ENCODE measurements at regions not wholly inside any gene's neighbourhood (a gene's known extent, or its start where the extent isn't known, plus 50 kb on each side); places are given as distances from the start of the nearest gene placed in this dataset.

GRCh38 chr12:72173974-72174373 lies 98.2 kb upstream of the TRHDE start:
- H3K9me3 Mint-ChIP-seq: no peaks in the 10 kb centered on the region
- POLR2A ChIA-PET: no interaction called here
- DNase-seq (ENCODE audit: low spot score) (no peak), ATAC-seq (no peak)
- no peak overlapping the region for H3K27ac Mint-ChIP-seq
- CTCF ChIA-PET: no interaction called here
- no peaks in the 10 kb centered on the region for H3K4me1 Mint-ChIP-seq
- TF ChIP-seq STAT6 (CRISPR knock-in tag; conservative IDR thresholded peaks at IDR 0.05; ENCODE audit: low read depth) (no peak), NR2C2 (CRISPR knock-in tag; IDR thresholded peaks at IDR 0.05) (no peak), FOXP4 (CRISPR knock-in tag; IDR thresholded peaks at IDR 0.05) (no peak), HMGXB4 (CRISPR knock-in tag; IDR thresholded peaks at IDR 0.05) (no peak), EMX1 (CRISPR knock-in tag; IDR thresholded peaks at IDR 0.05) (no peak), PRRX2 (CRISPR knock-in tag; IDR thresholded peaks at IDR 0.05) (no peak), ZNF396 (CRISPR knock-in tag; IDR thresholded peaks at IDR 0.05; ENCODE audit: borderline replicate concordance) (no peak), SMAD4 (CRISPR knock-in tag; IDR thresholded peaks at IDR 0.05) (no peak)
- no peak overlapping the region for H3K4me3 Mint-ChIP-seq
- H3K36me3 Mint-ChIP-seq: no peaks in the 10 kb centered on the region
- no peaks in the 10 kb centered on the region for H3K27me3 Mint-ChIP-seq (ENCODE audit: low read depth)

- ChIA-PET CTCF (no interaction called here), POLR2A (no interaction called here)
- no peak for ATAC-seq
- Mint-ChIP-seq H3K36me3 (no peaks in the 10 kb centered on the region), H3K4me3 (no peak overlapping the region), H3K9me3 (no peaks in the 10 kb centered on the region), H3K27ac (no peak overlapping the region), H3K27me3 (ENCODE audit: low read depth) (no peaks in the 10 kb centered on the region), H3K4me1 (no peaks in the 10 kb centered on the region)
- TF ChIP-seq ZBTB43 (CRISPR knock-in tag; IDR thresholded peaks at IDR 0.05) (no peak), NFATC4 (CRISPR knock-in tag; IDR thresholded peaks at IDR 0.05) (no peak), STAT6 (CRISPR knock-in tag; conservative IDR thresholded peaks at IDR 0.05; ENCODE audit: low read depth) (no peak), RORB (CRISPR knock-in tag; IDR thresholded peaks at IDR 0.05) (no peak), ZNF416 (CRISPR knock-in tag; IDR thresholded peaks at IDR 0.05) (no peak), PREB (CRISPR knock-in tag; IDR thresholded peaks at IDR 0.05; ENCODE audit: borderline replicate concordance) (no peak), FOXP1 (CRISPR knock-in tag; IDR thresholded peaks at IDR 0.05; ENCODE audit: borderline replicate concordance) (no peak), CDX4 (CRISPR knock-in tag; IDR thresholded peaks at IDR 0.05; ENCODE audit: borderline replicate concordance) (no peak), ZNF396 (CRISPR knock-in tag; IDR thresholded peaks at IDR 0.05; ENCODE audit: borderline replicate concordance) (no peak), NR1H2 (CRISPR knock-in tag; IDR thresholded peaks at IDR 0.05) (no peak), MLX (CRISPR knock-in tag; IDR thresholded peaks at IDR 0.05) (no peak), FOXK1 (CRISPR knock-in tag; IDR thresholded peaks at IDR 0.05) (no peak), ZMAT4 (CRISPR knock-in tag; IDR thresholded peaks at IDR 0.05) (no peak), ZNF232 (CRISPR knock-in tag; IDR thresholded peaks at IDR 0.05) (no peak)
- DNase-seq (ENCODE audit: low spot score): no peak
Measured at GRCh38 chr12:72178244-72178643, 93.9 kb upstream of the TRHDE start.

Data from WTC11 (cell line).